OCI-LY1 (cell line): ENCODE measurements at regions not wholly inside any gene's neighbourhood (a gene's known extent, or its start where the extent isn't known, plus 50 kb on each side); places are given as distances from the start of the nearest gene placed in this dataset.

Experiments
- H2AFZ ChIP-seq: fragments of 200-600 bp; sonication (generic), shearing (Covaris generic); 2 replicates; pipeline ENCODE4 v1.6.0; 2014; ENCODE audit warnings: antibody characterized with exemption, mild to moderate bottlenecking, low read length
- H3F3A ChIP-seq: fragments of 200-600 bp; sonication (generic), shearing (Covaris generic); 2 replicates; pipeline ENCODE4 v1.6.0; 2014; ENCODE audit warnings: mild to moderate bottlenecking, antibody characterized with exemption, low read length, moderate library complexity; ENCODE audit not compliant: insufficient read depth
- H3K27ac ChIP-seq: fragments of 200-600 bp; sonication (generic); 2 replicates; pipeline ENCODE4 v1.5.1; 2014; ENCODE audit warnings: low read length, mixed run types, mild to moderate bottlenecking, low read depth; ENCODE audit not compliant: poor library complexity, severe bottlenecking
- H3K27me3 ChIP-seq: fragments of 200-600 bp; sonication (generic); 2 replicates; pipeline ENCODE4 v1.6.0; 2014; ENCODE audit warnings: antibody characterized with exemption, mild to moderate bottlenecking, low read length, moderate library complexity; ENCODE audit not compliant: insufficient read depth
- H3K36me3 ChIP-seq: fragments of 200-600 bp; sonication (generic); 2 replicates; pipeline ENCODE4 v1.6.1; 2014; ENCODE audit warnings: mild to moderate bottlenecking, antibody characterized with exemption, low read length, moderate library complexity, mixed read lengths; ENCODE audit not compliant: insufficient read depth
- H3K4me1 ChIP-seq: fragments of 200-600 bp; sonication (generic); 2 replicates; pipeline ENCODE4 v1.5.1; 2014; ENCODE audit warnings: mild to moderate bottlenecking, low read length, moderate library complexity; ENCODE audit not compliant: insufficient read depth, severe bottlenecking
- H3K4me2 ChIP-seq: fragments of 200-600 bp; sonication (generic), shearing (Covaris generic); 2 replicates; pipeline ENCODE4 v1.6.1; 2014; ENCODE audit warnings: low read length
- H3K4me3 ChIP-seq: fragments of 200-600 bp; sonication (generic); 2 replicates; pipeline ENCODE4 v1.5.1; 2014; ENCODE audit warnings: low read length, low read depth, mild to moderate bottlenecking, mixed read lengths; ENCODE audit not compliant: poor library complexity, severe bottlenecking
- H3K79me2 ChIP-seq: fragments of 200-600 bp; shearing (Covaris generic); 2 replicates; pipeline ENCODE4 v1.6.1; 2016; ENCODE audit warnings: mixed run types, low read length, mixed read lengths; ENCODE audit not compliant: insufficient read depth
- H3K9ac ChIP-seq: fragments of 200-600 bp; sonication (generic), shearing (Covaris generic); 2 replicates; pipeline ENCODE4 v1.6.1; 2014; ENCODE audit warnings: mild to moderate bottlenecking, low read length, mixed read lengths
- H3K9me2 ChIP-seq: fragments of 200-600 bp; sonication (generic), shearing (Covaris generic); 2 replicates; pipeline ENCODE4 v1.6.1; 2014; ENCODE audit warnings: low read depth, mild to moderate bottlenecking, low read length, mixed read lengths
- H3K9me3 ChIP-seq: fragments of 200-600 bp; shearing (Covaris generic); 2 replicates; pipeline ENCODE4 v1.6.1; 2014; ENCODE audit warnings: low read length, mixed read lengths
- H4K20me1 ChIP-seq: fragments of 200-600 bp; sonication (generic), shearing (Covaris generic); 2 replicates; pipeline ENCODE4 v1.6.0; 2016; ENCODE audit warnings: mild to moderate bottlenecking, low read length; ENCODE audit not compliant: insufficient read depth
- CTCF ChIP-seq: fragments of 200-600 bp; sonication (generic), shearing (Covaris generic); IDR thresholded peaks from 2 replicates; pipeline ENCODE4 v1.5.1; 2017; ENCODE audit warnings: mild to moderate bottlenecking, antibody characterized with exemption, low read length, moderate library complexity, mixed read lengths
- EZH2 ChIP-seq: fragments of 200-600 bp; sonication (generic), shearing (Covaris generic); IDR thresholded peaks from 2 replicates; pipeline ENCODE4 v1.8.0; 2017; ENCODE audit warnings: borderline replicate concordance, mixed run types, mild to moderate bottlenecking, antibody characterized with exemption, low read length, moderate library complexity, mixed read lengths

GRCh38 chr13:99661791-99662190 lies 160.5 kb downstream of the TM9SF2 start:
- Histone ChIP-seq H3K79me2 (no peaks in the 10 kb centered on the region), H4K20me1 (0 out of 2 replicates have a peak, but pooled peaks cover 3% of the 10 kb centered on the region), H3F3A (no peaks in the 10 kb centered on the region), H3K36me3 (no peaks in the 10 kb centered on the region), H3K9me2 (no peaks in the 10 kb centered on the region), H3K4me3 (no peak overlapping the region), H2AFZ (no peak overlapping the region), H3K27ac (no peak overlapping the region), H3K4me2 (no peak overlapping the region), H3K27me3 (no peaks in the 10 kb centered on the region; the same call in none of the 2 replicates), H3K9me3 (no peaks in the 10 kb centered on the region), H3K9ac (no peak overlapping the region), H3K4me1 (no peaks in the 10 kb centered on the region)
- TF ChIP-seq EZH2: no peak
- no peak for TF ChIP-seq CTCF

GRCh38 chr13:99659866-99660554 lies 158.7 kb downstream of the TM9SF2 start:
- Histone ChIP-seq H3K4me1 (no peaks in the 10 kb centered on the region), H2AFZ (no peak overlapping the region), H3K9me2 (no peaks in the 10 kb centered on the region), H3K9me3 (no peaks in the 10 kb centered on the region), H3K27me3 (no peaks in the 10 kb centered on the region; the same call in none of the 2 replicates), H3K79me2 (no peaks in the 10 kb centered on the region), H3K9ac (no peak overlapping the region), H3F3A (no peaks in the 10 kb centered on the region), H3K4me2 (no peak overlapping the region), H3K4me3 (no peak overlapping the region), H3K27ac (no peak overlapping the region), H4K20me1 (0 out of 2 replicates have a peak, but pooled peaks cover 3% of the 10 kb centered on the region), H3K36me3 (no peaks in the 10 kb centered on the region)
- TF ChIP-seq CTCF (no peak), EZH2 (no peak)

GRCh38 chr13:99659226-99659625 lies 158.0 kb downstream of the TM9SF2 start:
- H3K9me3 ChIP-seq: no peaks in the 10 kb centered on the region
- no peak overlapping the region for H3K9ac ChIP-seq
- H4K20me1 ChIP-seq: 0 out of 2 replicates have a peak, but pooled peaks cover 3% of the 10 kb centered on the region
- H3K79me2 ChIP-seq: no peaks in the 10 kb centered on the region
- no peaks in the 10 kb centered on the region for H3K9me2 ChIP-seq
- H3K4me2 ChIP-seq: no peak overlapping the region
- H3K27ac ChIP-seq: no peak overlapping the region
- TF ChIP-seq EZH2: no peak
- TF ChIP-seq CTCF: no peak
- H2AFZ ChIP-seq: no peak overlapping the region
- H3K36me3 ChIP-seq: no peaks in the 10 kb centered on the region
- no peaks in the 10 kb centered on the region; the same call in none of the 2 replicates for H3K27me3 ChIP-seq
- H3K4me3 ChIP-seq: no peak overlapping the region
- H3F3A ChIP-seq: no peaks in the 10 kb centered on the region
- H3K4me1 ChIP-seq: no peaks in the 10 kb centered on the region
